ENCODE measurements at regions not wholly inside any gene's neighbourhood (a gene's known extent, or its start where the extent isn't known, plus 50 kb on each side); places are given as distances from the start of the nearest gene placed in this dataset.
A peak's percentile ranks its signal among the peaks of the same experiment; 100 is the strongest.
"Not testable (repeated sequence)": the region's sequence is repeated elsewhere in the genome, so short reads cannot be mapped to it uniquely, and the experiment has no call there.

DNA sequence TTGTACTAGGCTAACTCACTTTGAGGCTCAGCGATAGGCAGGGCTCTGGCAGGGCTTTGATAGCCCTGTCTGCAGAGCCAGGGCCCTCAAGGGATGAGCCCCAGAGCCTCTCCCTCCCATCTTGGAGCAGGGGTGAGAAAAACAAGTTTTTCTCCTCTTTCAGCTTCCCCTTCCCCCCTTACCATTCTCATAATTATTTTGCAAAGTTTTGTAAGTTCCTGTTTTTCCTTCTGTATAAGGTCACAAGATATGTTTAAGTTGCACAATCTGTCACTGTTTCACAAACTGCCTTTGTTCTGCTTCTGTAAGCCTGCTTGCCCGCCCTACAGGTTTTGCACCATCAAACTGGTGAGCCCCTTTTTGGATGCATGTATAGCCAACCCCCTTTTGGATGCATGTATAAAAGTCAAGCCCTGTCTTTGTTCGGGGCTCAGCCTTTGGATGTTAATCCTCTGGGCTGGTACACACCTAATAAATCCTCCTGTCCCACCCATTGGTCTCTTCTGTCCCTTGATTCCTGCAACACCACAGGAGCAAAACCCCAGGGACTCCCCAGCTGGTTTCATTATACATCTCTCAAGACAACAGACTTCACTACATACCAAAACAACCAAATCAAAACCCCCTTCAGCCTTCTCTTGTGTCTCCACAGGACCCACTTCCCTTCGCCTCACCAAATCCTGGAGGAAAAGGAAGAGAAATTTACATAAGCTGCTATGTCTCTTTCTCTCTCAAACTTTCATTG lies 52.5 kb upstream of the RESF1 start:
- Mint-ChIP-seq H3K4me3 (no peak overlapping the region), H3K4me1 (ENCODE audit: low read depth) (peaks cover 8% of the 10 kb centered on the region), H3K27me3 (ENCODE audit: low read depth) (no peaks in the 10 kb centered on the region), H3K36me3 (ENCODE audit: low read depth) (peaks cover 35% of the 10 kb centered on the region), H3K27ac (no peak overlapping the region), H3K9me3 (ENCODE audit: insufficient read depth) (peaks cover 45% of the 10 kb centered on the region)
- ChIA-PET POLR2A (no interaction called here), CTCF (no interaction called here)
- DNase-seq (no peak), ATAC-seq (no peak)

DNA sequence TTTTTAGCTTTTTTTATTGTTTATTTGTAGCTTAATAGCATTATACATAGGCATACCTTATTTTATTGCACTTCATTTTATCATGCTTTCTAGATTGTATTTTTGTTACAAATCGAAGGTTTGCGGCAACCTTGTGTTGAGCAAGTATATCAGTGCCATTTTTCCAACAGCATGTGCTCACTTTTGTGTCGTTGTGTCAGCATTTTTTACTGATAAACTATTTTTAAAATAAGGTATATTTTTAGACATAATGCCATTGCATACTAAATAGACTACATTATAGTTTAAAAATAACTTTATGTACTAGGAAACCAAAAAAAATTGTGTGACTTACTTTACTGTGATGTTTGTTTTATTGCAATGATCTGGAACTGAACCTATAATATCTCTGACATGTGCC lies 56.2 kb upstream of the RESF1 start:
- Mint-ChIP-seq H3K36me3 (ENCODE audit: low read depth) (peaks cover 43% of the 10 kb centered on the region), H3K4me1 (ENCODE audit: low read depth) (peaks cover 26% of the 10 kb centered on the region), H3K9me3 (ENCODE audit: insufficient read depth) (peaks cover 32% of the 10 kb centered on the region), H3K4me3 (no peak overlapping the region), H3K27ac (no peak overlapping the region), H3K27me3 (ENCODE audit: low read depth) (no peaks in the 10 kb centered on the region)
- CTCF ChIA-PET, result no interaction called here
- POLR2A ChIA-PET, result no interaction called here
- DNase-seq (no peak), ATAC-seq (no peak)

DNA sequence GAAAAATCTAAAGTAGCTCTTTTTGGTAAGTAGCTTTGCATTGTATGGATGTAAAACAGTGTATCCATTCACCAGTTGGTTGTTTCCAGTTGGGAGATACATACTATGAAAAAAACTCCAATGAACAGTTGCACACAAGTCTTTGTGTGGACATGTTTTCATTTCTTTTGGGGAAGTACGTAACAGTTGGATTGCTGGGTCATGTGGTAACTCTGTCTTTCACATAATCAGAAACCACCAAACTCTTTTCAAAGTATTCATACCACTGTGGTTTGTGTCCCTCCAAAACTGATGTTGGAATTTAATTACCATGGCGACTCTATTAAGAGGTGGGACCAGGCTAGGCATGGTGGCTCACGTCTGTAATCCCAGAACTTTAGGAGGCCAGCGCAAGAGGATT lies 58.9 kb upstream of the RESF1 start:
- ChIA-PET CTCF (interaction anchor here (1.4 kb wide), 1 partner anchor 61 kb away, joined by 4 read pairs; no protein-coding TSS in a partner anchor), POLR2A (no interaction called here)
- H3K27me3 Mint-ChIP-seq (ENCODE audit: low read depth), result no peaks in the 10 kb centered on the region
- DNase-seq, result no peak
- peaks cover 45% of the 10 kb centered on the region for H3K4me1 Mint-ChIP-seq (ENCODE audit: low read depth)
- H3K9me3 Mint-ChIP-seq (ENCODE audit: insufficient read depth), result peaks cover 29% of the 10 kb centered on the region
- peak overlapping the region; percentile 44 for H3K27ac Mint-ChIP-seq
- H3K4me3 Mint-ChIP-seq, result no peak overlapping the region
- no peak for ATAC-seq
- peaks cover 48% of the 10 kb centered on the region for H3K36me3 Mint-ChIP-seq (ENCODE audit: low read depth)

DNA sequence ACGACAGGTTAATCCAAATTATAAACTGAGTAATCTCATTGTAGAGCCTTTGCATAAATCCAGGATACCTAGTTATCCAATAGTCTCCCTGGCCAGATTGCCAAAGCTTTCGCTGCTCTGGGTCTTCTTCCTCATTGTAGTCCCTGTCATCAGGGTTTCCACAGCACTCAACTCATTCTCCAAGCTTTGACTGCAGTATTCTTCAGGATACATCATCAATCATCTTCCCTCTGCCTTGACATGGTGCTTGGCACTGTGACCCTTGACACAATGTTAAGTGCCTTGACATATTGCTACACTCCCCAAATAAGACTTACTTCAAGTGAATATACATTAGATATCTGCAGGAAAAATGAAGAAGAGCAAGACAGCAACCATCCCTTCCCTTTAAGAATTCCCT lies 60.1 kb upstream of the RESF1 start:
- H3K27me3 Mint-ChIP-seq (ENCODE audit: low read depth), result no peaks in the 10 kb centered on the region
- no peak overlapping the region for H3K4me3 Mint-ChIP-seq
- H3K36me3 Mint-ChIP-seq (ENCODE audit: low read depth), result peaks cover 58% of the 10 kb centered on the region
- CTCF ChIA-PET, result interaction anchor here (1.4 kb wide), 1 partner anchor 62 kb away, joined by 4 read pairs; no protein-coding TSS in a partner anchor
- DNase-seq (no peak), ATAC-seq (no peak)
- H3K27ac Mint-ChIP-seq, result peak overlapping the region; percentile 0
- H3K9me3 Mint-ChIP-seq (ENCODE audit: insufficient read depth), result peaks cover 36% of the 10 kb centered on the region
- POLR2A ChIA-PET, result no interaction called here
- H3K4me1 Mint-ChIP-seq (ENCODE audit: low read depth), result peaks cover 52% of the 10 kb centered on the region

DNA sequence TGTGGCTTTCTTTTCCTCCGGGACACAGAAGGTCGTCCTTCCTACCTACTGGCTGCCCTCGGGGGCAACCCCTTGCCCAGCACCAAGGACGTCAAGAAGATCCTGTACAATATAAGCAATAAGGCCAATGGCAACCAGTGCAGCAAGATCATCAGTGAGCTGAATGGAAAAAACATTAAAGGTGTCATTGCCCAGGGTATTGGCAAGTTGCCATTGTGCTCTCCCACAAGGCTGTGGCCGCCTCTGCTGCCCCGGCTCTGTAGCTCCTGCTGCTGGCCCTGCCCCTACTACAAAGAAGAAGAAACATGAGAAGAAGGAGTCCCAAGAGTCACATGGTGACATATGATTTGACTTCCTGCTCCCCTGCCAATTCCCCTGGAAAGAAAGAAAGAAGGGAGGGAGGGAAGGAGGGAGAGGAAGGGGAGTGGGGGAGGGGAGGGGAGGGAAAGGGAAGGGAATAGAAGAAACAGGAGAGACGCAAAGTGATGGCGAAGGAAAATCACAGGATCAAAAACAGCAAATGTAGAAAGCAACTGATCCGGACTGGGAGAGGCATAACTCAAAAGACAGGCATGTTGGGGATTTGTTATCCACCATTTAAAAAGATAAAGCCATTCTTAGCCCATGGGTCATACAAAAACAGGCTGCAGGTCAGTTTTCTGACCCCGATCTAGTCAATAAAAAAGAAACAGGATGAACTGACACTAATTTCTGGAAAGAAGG lies 61.3 kb upstream of the RESF1 start:
- Mint-ChIP-seq H3K4me1 (ENCODE audit: low read depth) (peaks cover 54% of the 10 kb centered on the region), H3K27me3 (ENCODE audit: low read depth) (no peaks in the 10 kb centered on the region), H3K27ac (peak overlapping the region; percentile 94), H3K36me3 (ENCODE audit: low read depth) (peaks cover 65% of the 10 kb centered on the region), H3K4me3 (no peak overlapping the region), H3K9me3 (ENCODE audit: insufficient read depth) (peaks cover 41% of the 10 kb centered on the region)
- POLR2A ChIA-PET, result interaction anchor here (0.6 to 3.2 kb wide), 2 partner anchors 62 to 98 kb away, joined by 3 to 29 read pairs; partner anchors contain the start of gene RESF1
- no peak for ATAC-seq
- DNase-seq, result no peak
- CTCF ChIA-PET, result interaction anchor here (2.3 kb wide), 1 partner anchor 18 kb away, joined by 6 read pairs; no protein-coding TSS in a partner anchor

DNA sequence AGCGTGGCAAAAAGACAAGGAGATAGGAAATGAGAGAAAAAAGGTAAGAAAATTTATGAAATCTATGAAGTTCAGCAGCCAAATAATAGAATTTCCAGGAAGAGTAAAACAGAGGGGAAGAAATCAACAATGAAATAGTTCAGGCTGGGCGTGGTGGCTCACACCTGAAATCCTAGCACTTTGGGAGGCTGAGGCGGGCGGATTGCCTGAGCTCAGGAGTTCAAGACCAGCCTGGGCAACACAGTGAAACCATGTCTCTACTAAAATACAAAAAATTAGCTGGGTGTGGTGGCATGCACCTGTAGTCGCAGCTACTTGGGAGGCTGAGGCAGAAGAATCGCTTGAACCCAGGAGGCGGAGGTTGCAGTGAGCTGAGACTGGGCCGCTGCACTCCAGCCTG lies 62.1 kb upstream of the RESF1 start:
- peaks cover 56% of the 10 kb centered on the region for H3K4me1 Mint-ChIP-seq (ENCODE audit: low read depth)
- peak overlapping the region; percentile 94 for H3K27ac Mint-ChIP-seq
- not testable (repeated sequence) for DNase-seq; H3K27me3 Mint-ChIP-seq (ENCODE audit: low read depth); ATAC-seq
- peaks cover 44% of the 10 kb centered on the region for H3K9me3 Mint-ChIP-seq (ENCODE audit: insufficient read depth)
- H3K4me3 Mint-ChIP-seq, result peak overlapping the region; percentile 56
- ChIA-PET CTCF (interaction anchor here (2.3 kb wide), 1 partner anchor 17 kb away, joined by 6 read pairs; no protein-coding TSS in a partner anchor), POLR2A (interaction anchor here (0.9 to 3.2 kb wide), 2 partner anchors 63 to 168 kb away, joined by 4 to 29 read pairs; partner anchors contain the start of genes AMN1 and RESF1)
- H3K36me3 Mint-ChIP-seq (ENCODE audit: low read depth), result peaks cover 71% of the 10 kb centered on the region

DNA sequence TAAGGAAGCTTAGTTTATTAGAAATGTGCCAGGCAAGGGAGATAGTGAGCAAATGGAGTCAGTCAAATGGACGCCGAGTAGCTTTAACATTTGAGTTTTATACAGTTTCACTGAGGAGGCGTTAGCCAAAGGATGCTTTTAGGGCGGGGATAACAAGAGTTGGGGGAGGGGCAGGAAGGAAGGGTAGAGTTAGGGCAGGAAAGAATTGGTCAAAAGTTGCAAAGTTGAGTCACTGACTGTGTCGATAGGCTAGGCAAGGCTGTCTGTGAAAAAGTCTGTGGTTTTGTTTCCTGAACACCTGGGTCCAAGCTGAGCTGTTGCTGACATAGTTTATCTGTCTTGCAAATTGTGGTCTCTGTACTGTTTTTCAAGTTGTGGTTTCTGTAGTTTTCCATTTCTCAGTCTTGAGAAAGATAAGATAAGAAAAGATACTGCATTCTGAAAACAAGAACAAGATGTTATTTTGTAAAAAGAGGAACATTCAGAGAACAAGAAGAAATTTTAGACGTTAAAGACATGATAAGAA lies 62.6 kb upstream of the RESF1 start:
- H3K9me3 Mint-ChIP-seq (ENCODE audit: insufficient read depth), result peaks cover 46% of the 10 kb centered on the region
- peak; percentile 99 for ATAC-seq
- H3K4me3 Mint-ChIP-seq, result peak overlapping the region; percentile 56
- peak overlapping the region; percentile 94 for H3K27ac Mint-ChIP-seq
- CTCF ChIA-PET, result interaction anchor here (0.7 to 2.3 kb wide), 5 partner anchors 16 to 243 kb away, joined by 3 to 6 read pairs (median 4); no protein-coding TSS in a partner anchor
- peak; percentile 95 for DNase-seq
- H3K4me1 Mint-ChIP-seq (ENCODE audit: low read depth), result peaks cover 56% of the 10 kb centered on the region
- H3K36me3 Mint-ChIP-seq (ENCODE audit: low read depth), result peaks cover 74% of the 10 kb centered on the region
- H3K27me3 Mint-ChIP-seq (ENCODE audit: low read depth), result no peaks in the 10 kb centered on the region
- POLR2A ChIA-PET, result interaction anchor here (0.6 to 3.2 kb wide), 4 partner anchors 64 to 283 kb away, joined by 3 to 29 read pairs (median 4); partner anchors contain the start of genes AMN1 and RESF1

DNA sequence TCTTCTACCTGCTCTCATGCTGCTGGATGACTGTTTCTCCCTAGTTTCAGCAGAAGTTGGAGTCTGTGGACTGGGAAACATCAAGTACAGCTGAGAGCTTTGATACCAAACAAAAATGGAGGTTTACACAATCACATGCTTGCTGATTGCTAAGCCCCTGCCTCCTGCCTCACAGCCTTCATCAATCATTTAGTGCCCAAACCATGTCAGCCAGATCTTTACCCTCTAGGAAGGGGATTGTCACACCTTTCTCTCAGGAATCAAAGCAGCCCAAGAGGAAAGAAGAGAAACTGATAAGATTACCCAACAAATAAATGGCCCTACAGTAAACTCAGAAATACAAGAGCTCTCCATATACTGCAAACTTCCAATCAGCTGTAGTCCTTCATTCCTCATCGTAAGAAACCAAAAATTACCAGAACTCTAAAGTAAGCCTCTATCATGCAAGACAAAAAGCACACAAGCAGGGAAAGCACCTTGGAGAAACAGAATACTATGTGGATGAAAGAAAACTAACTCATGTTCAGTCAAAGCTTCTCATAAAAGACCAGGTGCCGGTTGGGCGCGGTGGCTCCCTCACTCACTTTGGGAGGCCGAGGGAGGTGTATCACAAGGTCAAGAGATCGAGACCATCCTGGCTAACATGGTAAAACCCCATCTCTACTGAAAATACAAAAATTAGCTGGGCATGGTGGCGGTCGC lies 63.6 kb upstream of the RESF1 start:
- ChIA-PET CTCF (interaction anchor here (0.9 to 2.3 kb wide), 4 partner anchors 15 to 242 kb away, joined by 3 to 6 read pairs (median 4); no protein-coding TSS in a partner anchor), POLR2A (interaction anchor here (0.9 to 3.2 kb wide), 2 partner anchors 65 to 149 kb away, joined by 3 to 29 read pairs; partner anchors contain the start of gene RESF1)
- H3K36me3 Mint-ChIP-seq (ENCODE audit: low read depth), result peaks cover 78% of the 10 kb centered on the region
- peaks cover 64% of the 10 kb centered on the region for H3K4me1 Mint-ChIP-seq (ENCODE audit: low read depth)
- H3K9me3 Mint-ChIP-seq (ENCODE audit: insufficient read depth), result peaks cover 47% of the 10 kb centered on the region
- no peaks in the 10 kb centered on the region for H3K27me3 Mint-ChIP-seq (ENCODE audit: low read depth)
- no peak for ATAC-seq
- H3K4me3 Mint-ChIP-seq, result peak overlapping the region; percentile 49
- DNase-seq, result no peak
- peak overlapping the region; percentile 94 for H3K27ac Mint-ChIP-seq

DNA sequence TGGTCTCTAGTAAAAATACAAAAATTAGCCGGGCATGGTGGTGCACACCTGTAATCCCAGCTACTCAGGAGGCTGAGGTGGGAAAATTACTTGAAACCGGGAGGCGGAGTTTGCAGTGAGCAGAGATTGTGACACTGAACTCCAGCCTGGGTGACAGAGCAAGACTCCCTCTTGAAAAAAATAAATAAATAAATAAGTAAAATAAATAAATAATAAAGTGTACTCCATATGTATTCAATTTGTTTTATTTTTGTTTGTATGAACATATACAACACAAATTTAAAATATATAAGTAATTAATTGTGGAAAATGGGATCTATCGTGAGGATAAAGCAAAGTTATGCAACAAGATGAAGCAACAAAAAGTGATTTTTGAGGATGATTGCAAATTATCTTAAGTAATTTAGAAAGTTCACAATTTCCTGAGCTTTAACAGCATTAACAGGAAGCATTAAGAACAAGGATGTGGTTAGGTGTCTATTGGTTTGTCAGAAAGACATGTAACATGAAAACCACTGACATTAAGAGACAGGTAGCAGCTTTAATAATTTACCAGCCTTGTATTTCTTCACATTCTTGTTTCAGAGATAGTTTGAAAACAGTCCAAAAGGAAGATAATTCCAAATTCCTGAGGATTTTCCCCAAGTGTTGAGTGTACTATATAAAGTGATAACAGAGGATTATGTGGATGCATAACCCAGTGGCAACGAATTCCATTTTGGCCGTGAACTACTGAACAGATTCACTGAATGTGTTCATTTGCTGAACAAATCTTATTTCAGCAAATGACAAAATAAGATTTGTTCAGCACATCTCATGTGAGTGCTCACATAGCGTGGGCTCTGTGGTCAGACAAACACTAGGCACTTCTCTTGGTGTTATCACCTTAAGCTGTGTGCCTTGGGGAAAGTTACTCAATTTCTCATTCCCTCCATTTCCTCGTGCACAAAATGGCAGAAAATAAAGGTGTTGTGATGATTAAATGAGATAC lies 68.6 kb upstream of the RESF1 start:
- H3K27ac Mint-ChIP-seq, result peak overlapping the region; percentile 90
- ATAC-seq (peak; percentile 71), DNase-seq (peak; percentile 40)
- CTCF ChIA-PET, result interaction anchor here (0.9 to 1.5 kb wide), 5 partner anchors 68 to 237 kb away, joined by 3 to 4 read pairs (median 3); partner anchors contain the start of genes AMN1 and RESF1
- H3K4me3 Mint-ChIP-seq, result peak overlapping the region; percentile 55
- POLR2A ChIA-PET, result interaction anchor here (0.5 to 2.2 kb wide), 7 partner anchors 18 to 567 kb away, joined by 3 to 11 read pairs (median 3); partner anchors contain the start of gene AMN1
- H3K4me1 Mint-ChIP-seq (ENCODE audit: low read depth), result peaks cover 52% of the 10 kb centered on the region
- peaks cover 61% of the 10 kb centered on the region for H3K9me3 Mint-ChIP-seq (ENCODE audit: insufficient read depth)
- no peaks in the 10 kb centered on the region for H3K27me3 Mint-ChIP-seq (ENCODE audit: low read depth)
- H3K36me3 Mint-ChIP-seq (ENCODE audit: low read depth), result peaks cover 76% of the 10 kb centered on the region

DNA sequence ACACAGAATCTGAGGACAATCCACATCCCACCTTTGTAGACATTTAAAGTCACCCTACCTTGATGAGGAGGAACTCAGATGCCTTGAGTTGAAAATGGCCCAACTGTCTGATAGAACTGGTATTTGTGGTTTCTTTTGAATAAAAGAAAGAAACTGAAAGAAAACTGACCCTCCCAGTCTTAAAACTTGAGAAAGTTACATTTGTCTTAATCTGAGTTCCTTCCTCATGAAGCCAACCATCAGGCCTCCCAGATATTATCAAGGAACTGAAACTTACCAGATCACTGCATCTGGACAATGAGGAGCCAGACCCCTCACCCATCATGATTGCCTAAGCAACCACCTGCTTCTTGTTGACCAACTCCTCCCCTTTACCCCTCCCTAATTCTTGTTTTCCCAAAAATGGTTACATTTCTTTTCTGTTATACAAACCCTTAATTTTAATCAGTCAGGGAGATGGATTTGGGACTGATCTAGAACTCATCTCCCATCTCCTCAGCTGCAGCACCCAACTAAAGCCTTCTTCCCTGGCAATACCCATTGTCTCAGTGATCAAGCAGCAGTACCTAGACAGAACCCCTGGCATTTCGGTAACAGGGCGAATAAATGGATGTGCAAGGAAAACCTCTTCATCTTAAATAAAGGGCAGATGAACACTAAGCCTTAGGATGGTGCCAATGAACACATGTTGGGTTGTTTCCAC lies 72.0 kb upstream of the RESF1 start:
- POLR2A ChIA-PET, result no interaction called here
- Mint-ChIP-seq H3K4me3 (no peak overlapping the region), H3K27me3 (ENCODE audit: low read depth) (no peaks in the 10 kb centered on the region), H3K4me1 (ENCODE audit: low read depth) (peaks cover 40% of the 10 kb centered on the region), H3K27ac (peak overlapping the region; percentile 41), H3K9me3 (ENCODE audit: insufficient read depth) (peaks cover 53% of the 10 kb centered on the region), H3K36me3 (ENCODE audit: low read depth) (peaks cover 67% of the 10 kb centered on the region)
- CTCF ChIA-PET, result no interaction called here
- no peak for DNase-seq
- no peak for ATAC-seq
